GM12878 (cell line): ENCODE measurements at regions not wholly inside any gene's neighbourhood (a gene's known extent, or its start where the extent isn't known, plus 50 kb on each side); places are given as distances from the start of the nearest gene placed in this dataset.

Experiments
- ATAC-seq: fragments of 200-7000 bp; cut with Tn5 transposase; 3 replicates; pipeline ENCODE4 v1.9.1; 2020; ENCODE audit warnings: mild to moderate bottlenecking, moderate library complexity
- BruUV-seq: library from RNA; stranded (reverse); fragments of 400-500 nt; replicated peaks from 2 replicates; lab custom pipeline; 2021; lab: Mats Ljungman, UMichigan
- CTCF ChIA-PET: fragments of 300-600 bp; sonication (Branson Sonifier 250); formaldehyde crosslinking; extraction: SDS; loops from one replicate; lab custom pipeline; 2021; ENCODE audit warnings: inconsistent platforms; lab: Yijun Ruan, JAX
- POLR2A ChIA-PET: fragments of 350-600 bp; formaldehyde crosslinking; extraction: SDS; loops from one replicate; lab custom pipeline; 2021; ENCODE audit warnings: inconsistent platforms; lab: Charles Lee
- RAD21 ChIA-PET: fragments of 300-600 bp; sonication (Branson Sonifier 250); formaldehyde crosslinking; loops from one replicate; lab custom pipeline; 2023; ENCODE audit warnings: antibody characterized with exemption; ENCODE audit not compliant: unreplicated experiment; lab: Charles Lee
- SMC1A ChIA-PET: fragments of 300-600 bp; sonication (Branson Sonifier 250); formaldehyde crosslinking; loops from one replicate; lab custom pipeline; 2023; ENCODE audit not compliant: unreplicated experiment, uncharacterized antibody; lab: Charles Lee
- DNase-seq: peaks from one replicate; pipeline ENCODE4 v3.0.0-alpha.2; 2011; ENCODE audit warnings: low read depth, low spot score
- FAIRE-seq: peaks from 3 replicates; lab custom pipeline; 2011; peaks lifted over from hg19 to GRCh38; lab: Jason Lieb, UNC
- H2AFZ ChIP-seq: 2 replicates; pipeline ENCODE4 v1.6.0; 2011; ENCODE audit warnings: low read depth, low read length, control low read depth; ENCODE audit not compliant: control insufficient read depth
- H3K27ac ChIP-seq: 2 replicates; pipeline ENCODE4 v1.5.1; 2011; ENCODE audit warnings: control low read depth; ENCODE audit not compliant: control insufficient read depth, insufficient read depth
- H3K27me3 ChIP-seq, 2 experiments: replicated peaks in 1 of 2; 2 replicates each; pipeline versions ENCODE4 v1.6.0 to v1.6.1; 2011; ENCODE audit warnings: low read length in 1 of 2; ENCODE audit not compliant: control insufficient read depth in 2 of 2, insufficient read depth in 2 of 2
- H3K36me3 ChIP-seq, 2 experiments: 2 replicates each; pipeline ENCODE4 v1.5.1; 2011; ENCODE audit warnings: low read length in 1 of 2; ENCODE audit not compliant: control insufficient read depth in 2 of 2, insufficient read depth in 2 of 2
- H3K4me1 ChIP-seq: 2 replicates; pipeline ENCODE4 v1.6.1; 2011; ENCODE audit warnings: mild to moderate bottlenecking, low read length, moderate library complexity, mixed read lengths; ENCODE audit not compliant: control insufficient read depth, insufficient read depth
- H3K4me2 ChIP-seq: 2 replicates; pipeline ENCODE4 v1.6.0; 2011; ENCODE audit warnings: control low read depth; ENCODE audit not compliant: control insufficient read depth, insufficient read depth
- H3K4me3 ChIP-seq: fragments of 200-600 bp; sonication (generic); 2 replicates; pipeline ENCODE4 v1.5.1; 2016
- H3K79me2 ChIP-seq: 2 replicates; pipeline ENCODE4 v1.6.0; 2011; ENCODE audit warnings: low read length; ENCODE audit not compliant: control insufficient read depth, insufficient read depth
- H3K9ac ChIP-seq: 2 replicates; pipeline ENCODE4 v1.8.0; 2011; ENCODE audit warnings: low read length, control low read depth, mixed read lengths; ENCODE audit not compliant: control insufficient read depth, insufficient read depth
- H3K9me3 ChIP-seq: replicated peaks from 3 replicates; pipeline ENCODE4 v1.5.1; 2011; ENCODE audit warnings: mild to moderate bottlenecking, low read length; ENCODE audit not compliant: control insufficient read depth, insufficient read depth
- H4K20me1 ChIP-seq: 2 replicates; pipeline ENCODE4 v1.6.0; 2011; ENCODE audit not compliant: control insufficient read depth, insufficient read depth
- ATF2 ChIP-seq: IDR thresholded peaks from 2 replicates; pipeline ENCODE4 v1.6.1; 2012; ENCODE audit warnings: low read length, inconsistent platforms
- CHD2 ChIP-seq: IDR thresholded peaks from 2 replicates; pipeline ENCODE4 v1.6.1; 2011; ENCODE audit warnings: low read depth, low read length, improper control_type of control experiment, borderline replicate concordance
- RBBP5 ChIP-seq: fragments of 200-600 bp; sonication (generic); conservative IDR thresholded peaks from 2 replicates; pipeline ENCODE4 v1.6.1; 2016
- REST ChIP-seq: IDR thresholded peaks from 2 replicates; pipeline ENCODE4 v1.6.1; 2012; ENCODE audit warnings: mild to moderate bottlenecking, low read depth, low read length
- SP1 ChIP-seq: IDR thresholded peaks from one replicate; pipeline ENCODE4 v1.6.1; 2011; ENCODE audit warnings: low read depth, low read length
- TCF7 ChIP-seq: IDR thresholded peaks from 2 replicates; pipeline ENCODE4 v1.6.1; 2014; ENCODE audit warnings: antibody characterized with exemption, borderline replicate concordance
- USF2 ChIP-seq: IDR thresholded peaks from 2 replicates; pipeline ENCODE4 v1.6.1; 2011; ENCODE audit warnings: low read depth, low read length, improper control_type of control experiment, borderline replicate concordance
- ZNF217 ChIP-seq: fragments of 450-650 bp; IDR thresholded peaks from 2 replicates; pipeline ENCODE4 v1.6.1; 2017; ENCODE audit warnings: antibody characterized with exemption, mild to moderate bottlenecking
- ZZZ3 ChIP-seq: IDR thresholded peaks from 2 replicates; pipeline ENCODE4 v1.6.1; 2011; ENCODE audit warnings: low read depth; ENCODE audit not compliant: control insufficient read depth, insufficient read length
- WGBS: methylation state at CpG from one replicate; pipeline ENCODE4 v1.1.6; 2016; ENCODE audit warnings: low lambda C conversion rate; ENCODE audit not compliant: insufficient replicate concordance, insufficient coverage; ENCODE audit errors: missing lambda C conversion rate; 5-methylcytosine and 5-hydroxymethylcytosine counted together
- in situ Hi-C: fragments of 300-500 bp; cut with MboI; formaldehyde crosslinking; loops from 9 replicates; pipeline ENCODE4 v1.14.3; 2018; ENCODE audit warnings: mixed read lengths
- intact Hi-C: fragments of 100-400 bp; cut with micrococcal nuclease; formaldehyde crosslinking; loops from one replicate; pipeline ENCODE4 v1.14.2; 2022; ENCODE audit not compliant: unreplicated experiment

- TF ChIP-seq ZZZ3 = no peak
- no peak for TF ChIP-seq ATF2
Measured at GRCh38 chr2:45223531-45223930, 214.3 kb upstream of the SIX2 start (continued).

GRCh38 chr2:45220227-45220626 lies 211.0 kb upstream of the SIX2 start:
- POLR2A ChIA-PET = no interaction called here
- intact Hi-C loops = no loop called here
- Histone ChIP-seq H3K4me3 (no peak overlapping the region), H3K9ac (no peak overlapping the region), H3K36me3 (no peaks in the 10 kb centered on the region), H3K79me2 (no peaks in the 10 kb centered on the region), H3K4me2 (no peak overlapping the region), H3K27ac (no peak overlapping the region), H3K9me3 (no peaks in the 10 kb centered on the region; the same call in 2 of the 3 replicates), H3K4me1 (no peaks in the 10 kb centered on the region), H4K20me1 (no peaks in the 10 kb centered on the region), H3K27me3 (peaks cover 0 to 3% of the 10 kb centered on the region in 2 experiments; a peak in 3 of 4 replicates), H2AFZ (no peak overlapping the region)
- RAD21 ChIA-PET = no interaction called here
- ATAC-seq (no peak), FAIRE-seq (no peak), DNase-seq (no peak)
- SMC1A ChIA-PET = no interaction called here
- WGBS = 28% methylated on average over 8 of the region's 8 CpGs
- no peak for TF ChIP-seq USF2
- TF ChIP-seq SP1 = no peak
- TF ChIP-seq ZNF217 = no peak
- TF ChIP-seq CHD2 = no peak
- TF ChIP-seq REST = no peak
- no peak for TF ChIP-seq TCF7
- no peak for TF ChIP-seq RBBP5
- in situ Hi-C loops = no loop called here
- no TSS peak for BruUV-seq
- CTCF ChIA-PET = interaction anchor here (0.8 kb wide), 1 partner anchor 1462 kb away, joined by 3 read pairs; no protein-coding TSS in a partner anchor
